SK-N-SH treated with all-trans-retinoic acid at 6 μM for 48 hours (cell line): ENCODE measurements at regions not wholly inside any gene's neighbourhood (a gene's known extent, or its start where the extent isn't known, plus 50 kb on each side); places are given as distances from the start of the nearest gene placed in this dataset.

Experiments
- CREB5 ChIP-seq: fragments of 250-450 bp; sonication (Bioruptor Pico); IDR thresholded peaks from 2 replicates; pipeline ENCODE4 v1.5.1; 2020; ENCODE audit warnings: low read depth, mild to moderate bottlenecking, moderate library complexity
- GLIS3 ChIP-seq: fragments of 250-450 bp; sonication (Bioruptor Pico); IDR thresholded peaks from 2 replicates; pipeline ENCODE4 v1.5.0; 2020; ENCODE audit warnings: mild to moderate bottlenecking, moderate library complexity
- RARB ChIP-seq: fragments of 250-450 bp; sonication (Bioruptor Pico); IDR thresholded peaks from 2 replicates; pipeline ENCODE4 v1.8.0; 2021; ENCODE audit warnings: mild to moderate bottlenecking, moderate library complexity
- SNAI2 ChIP-seq: fragments of 250-450 bp; sonication (Bioruptor Pico); IDR thresholded peaks from 2 replicates; pipeline ENCODE4 v1.5.0; 2020; ENCODE audit warnings: mild to moderate bottlenecking, moderate library complexity
- TSHZ2 ChIP-seq: fragments of 250-450 bp; sonication (Bioruptor Pico); IDR thresholded peaks from 2 replicates; pipeline ENCODE4 v1.5.0; 2020; ENCODE audit warnings: mild to moderate bottlenecking, moderate library complexity
- ZFP3 ChIP-seq: fragments of 250-450 bp; sonication (Bioruptor Pico); IDR thresholded peaks from 2 replicates; pipeline ENCODE4 v1.5.0; 2020; ENCODE audit warnings: mild to moderate bottlenecking, moderate library complexity

- TF ChIP-seq CREB5 (no peak), TSHZ2 (CRISPR knock-in tag) (no peak), SNAI2 (no peak), ZFP3 (CRISPR knock-in tag) (no peak), GLIS3 (no peak), RARB (CRISPR knock-in tag) (no peak)
Observed at GRCh38 chr22:44380756-44381486, 68.2 kb upstream of the SHISAL1 start.
